ENCODE measurements at regions not wholly inside any gene's neighbourhood (a gene's known extent, or its start where the extent isn't known, plus 50 kb on each side); places are given as distances from the start of the nearest gene placed in this dataset.

GRCh38 chr12:92528586-92528985, 174.2 kb upstream of the PLEKHG7 start:
- no peak for DNase-seq

GRCh38 chr12:92528097-92528496, 174.7 kb upstream of the PLEKHG7 start:
- no peak for DNase-seq

GRCh38 chr12:92524489-92524888, 178.3 kb upstream of the PLEKHG7 start:
- DNase-seq: no peak

- DNase-seq: no peak
These were observed 182.3 kb upstream of the PLEKHG7 start for GRCh38 chr12:92520511-92520910.

GRCh38 chr12:92519284-92519683, 183.5 kb upstream of the PLEKHG7 start:
- DNase-seq: no peak

- DNase-seq: no peak
These were observed 184.7 kb upstream of the PLEKHG7 start for GRCh38 chr12:92518071-92518470.

- DNase-seq: no peak
These were observed 186.6 kb upstream of the PLEKHG7 start for GRCh38 chr12:92516277-92516600.

GRCh38 chr12:92513231-92513730, 189.5 kb upstream of the PLEKHG7 start:
- no peak for DNase-seq

- DNase-seq: no peak
These were observed 191.0 kb upstream of the PLEKHG7 start for GRCh38 chr12:92511786-92512185.

GRCh38 chr12:92509156-92509738, 193.5 kb upstream of the PLEKHG7 start:
- DNase-seq: no peak

GRCh38 chr12:92506891-92507290, 195.9 kb upstream of the PLEKHG7 start:
- no peak for DNase-seq

GRCh38 chr12:92506460-92506859, 196.3 kb upstream of the PLEKHG7 start:
- DNase-seq: peak; percentile 41

GRCh38 chr12:92505254-92506231, 197.2 kb upstream of the PLEKHG7 start:
- DNase-seq: peak; percentile 62

GRCh38 chr12:92504594-92504981, 198.2 kb upstream of the PLEKHG7 start:
- no peak for DNase-seq

- DNase-seq: no peak
These were observed 198.7 kb upstream of the PLEKHG7 start for GRCh38 chr12:92503971-92504593.

GRCh38 chr12:92503029-92503931, 199.5 kb upstream of the PLEKHG7 start:
- DNase-seq: no peak

- DNase-seq: peak; percentile 4
These were observed 200.3 kb upstream of the PLEKHG7 start for GRCh38 chr12:92502417-92503028.

GRCh38 chr12:92496790-92497189, 206.0 kb upstream of the PLEKHG7 start:
- no peak for DNase-seq

- no peak for DNase-seq
These were observed 207.7 kb upstream of the PLEKHG7 start for GRCh38 chr12:92495108-92495507.

GRCh38 chr12:92493816-92494215, 209.0 kb upstream of the PLEKHG7 start:
- DNase-seq: no peak

GRCh38 chr12:92492995-92493394, 209.8 kb upstream of the PLEKHG7 start:
- no peak for DNase-seq

GRCh38 chr12:92492291-92492690, 210.5 kb upstream of the PLEKHG7 start:
- DNase-seq: no peak

All from NCI-H2227 treated with DMSO at 0.1 percent for 48 hours (cell line).